H9 (cell line): ENCODE measurements at regions not wholly inside any gene's neighbourhood (a gene's known extent, or its start where the extent isn't known, plus 50 kb on each side); places are given as distances from the start of the nearest gene placed in this dataset.

Source experiments
- DNase-seq: peaks from one replicate; pipeline ENCODE4 v3.0.0-alpha.2; 2017
- H2AFZ ChIP-seq: one replicate; pipeline ENCODE4 v1.6.1; 2013; ENCODE audit warnings: mild to moderate bottlenecking, low read length, control low read depth, moderate library complexity
- H2AK5ac ChIP-seq: 2 replicates; pipeline ENCODE4 v1.6.1; 2013; ENCODE audit warnings: low read length, control low read depth, mixed read lengths; ENCODE audit not compliant: insufficient read length
- H2BK120ac ChIP-seq: one replicate; pipeline ENCODE4 v1.6.1; 2013; ENCODE audit warnings: low read depth, mild to moderate bottlenecking, low read length, control low read depth, inconsistent platforms; ENCODE audit not compliant: poor library complexity, severe bottlenecking
- H2BK12ac ChIP-seq: 2 replicates; pipeline ENCODE4 v1.6.1; 2013; ENCODE audit warnings: low read length, control low read depth, mixed read lengths, low read depth; ENCODE audit not compliant: insufficient read length
- H2BK15ac ChIP-seq: 2 replicates; pipeline ENCODE4 v1.6.1; 2013; ENCODE audit warnings: low read depth, low read length, control low read depth
- H2BK20ac ChIP-seq: one replicate; pipeline ENCODE4 v1.6.1; 2013; ENCODE audit warnings: low read depth, mild to moderate bottlenecking, low read length, control low read depth, inconsistent platforms; ENCODE audit not compliant: poor library complexity, severe bottlenecking
- H2BK5ac ChIP-seq: 2 replicates; pipeline ENCODE4 v1.6.1; 2013; ENCODE audit warnings: low read length, control low read depth, mixed read lengths; ENCODE audit not compliant: insufficient read length
- H3K14ac ChIP-seq: 2 replicates; pipeline ENCODE4 v1.6.1; 2013; ENCODE audit warnings: low read length, control low read depth; ENCODE audit not compliant: insufficient read depth
- H3K18ac ChIP-seq: 2 replicates; pipeline ENCODE4 v1.6.1; 2013; ENCODE audit warnings: low read depth, mild to moderate bottlenecking, mixed read lengths, low read length, control low read depth; ENCODE audit not compliant: insufficient read length
- H3K23ac ChIP-seq: 2 replicates; pipeline ENCODE4 v1.6.1; 2013; ENCODE audit warnings: low read length, control low read depth, mixed read lengths, low read depth; ENCODE audit not compliant: insufficient read length
- H3K23me2 ChIP-seq: 2 replicates; pipeline ENCODE4 v1.6.1; 2013; ENCODE audit warnings: low read depth, mild to moderate bottlenecking, mixed read lengths, low read length, control low read depth; ENCODE audit not compliant: insufficient read length, poor library complexity, severe bottlenecking
- H3K27ac ChIP-seq: 2 replicates; pipeline ENCODE4 v1.5.1; 2013; ENCODE audit warnings: low read length, control low read depth, mixed read lengths, low read depth; ENCODE audit not compliant: insufficient read length
- H3K27me3 ChIP-seq: 2 replicates; pipeline ENCODE4 v1.6.1; 2013; ENCODE audit warnings: low read length, control low read depth, inconsistent platforms; ENCODE audit not compliant: insufficient read depth
- H3K4ac ChIP-seq: 2 replicates; pipeline ENCODE4 v1.6.1; 2013; ENCODE audit warnings: low read depth, mild to moderate bottlenecking, control low read depth, inconsistent platforms, low read length, moderate library complexity
- H3K4me1 ChIP-seq: 2 replicates; pipeline ENCODE4 v1.6.1; 2013; ENCODE audit warnings: low read length, control low read depth, inconsistent platforms; ENCODE audit not compliant: insufficient read depth
- H3K4me2 ChIP-seq: 2 replicates; pipeline ENCODE4 v1.6.1; 2013; ENCODE audit warnings: low read length, control low read depth, mixed read lengths; ENCODE audit not compliant: insufficient read length, insufficient read depth
- H3K56ac ChIP-seq: 2 replicates; pipeline ENCODE4 v1.6.1; 2013; ENCODE audit warnings: low read depth, mild to moderate bottlenecking, mixed read lengths, low read length, control low read depth; ENCODE audit not compliant: insufficient read length
- H3K79me1 ChIP-seq: 2 replicates; pipeline ENCODE4 v1.6.1; 2013; ENCODE audit warnings: low read depth, mild to moderate bottlenecking, moderate library complexity, low read length, control low read depth, inconsistent platforms; ENCODE audit not compliant: insufficient read depth, poor library complexity, severe bottlenecking
- H3K79me2 ChIP-seq: 2 replicates; pipeline ENCODE4 v1.6.1; 2013; ENCODE audit warnings: low read length, control low read depth, inconsistent platforms; ENCODE audit not compliant: insufficient read depth
- H3K9ac ChIP-seq: 2 replicates; pipeline ENCODE4 v1.6.1; 2013; ENCODE audit warnings: low read length, control low read depth, mixed read lengths; ENCODE audit not compliant: insufficient read length; ENCODE audit errors: extremely low read depth
- H3K9me3 ChIP-seq: one replicate; pipeline ENCODE4 v1.6.1; 2013; ENCODE audit warnings: low read depth, low read length, inconsistent platforms; ENCODE audit not compliant: control insufficient read depth
- H3T11ph ChIP-seq: one replicate; pipeline ENCODE4 v1.6.1; 2013; ENCODE audit warnings: mild to moderate bottlenecking, low read length, control low read depth, inconsistent platforms
- H4K20me1 ChIP-seq: one replicate; pipeline ENCODE4 v1.6.1; 2013; ENCODE audit not compliant: control insufficient read depth, insufficient read length, insufficient read depth
- H4K5ac ChIP-seq: 2 replicates; pipeline ENCODE4 v1.6.1; 2013; ENCODE audit warnings: low read depth, mild to moderate bottlenecking, mixed read lengths, low read length, control low read depth; ENCODE audit not compliant: insufficient read length
- H4K8ac ChIP-seq: replicated peaks from 2 replicates; pipeline ENCODE4 v1.6.1; 2013; ENCODE audit warnings: low read length, control low read depth, mixed read lengths, low read depth; ENCODE audit not compliant: insufficient read length
- H4K91ac ChIP-seq: 2 replicates; pipeline ENCODE4 v1.6.1; 2013; ENCODE audit warnings: low read depth, mild to moderate bottlenecking, moderate library complexity, mixed read lengths, low read length, control low read depth; ENCODE audit not compliant: insufficient read length
- H3K27ac Mint-ChIP-seq, 3 experiments: 2 replicates in 2 of 3; 3 replicates in 1 of 3; pipeline ENCODE4 v1.8.0; 2020 to 2021; ENCODE audit warnings: mixed read lengths in 3 of 3, mild to moderate bottlenecking in 1 of 3, moderate library complexity in 1 of 3
- H3K27me3 Mint-ChIP-seq: 2 replicates; pipeline ENCODE4 v1.8.0; 2021; ENCODE audit warnings: low read depth, mild to moderate bottlenecking, moderate library complexity, mixed read lengths
- H3K36me3 Mint-ChIP-seq, 3 experiments: 2 replicates in 2 of 3; 3 replicates in 1 of 3; pipeline ENCODE4 v1.8.0; 2020 to 2021; ENCODE audit warnings: low read depth in 3 of 3, mixed read lengths in 3 of 3; ENCODE audit not compliant: insufficient read depth in 1 of 3
- H3K4me1 Mint-ChIP-seq, 2 experiments: 2 replicates each; pipeline ENCODE4 v1.8.0; 2020; ENCODE audit warnings: mixed read lengths in 2 of 2
- H3K4me3 Mint-ChIP-seq, 2 experiments: 2 replicates in 1 of 2; 3 replicates in 1 of 2; pipeline ENCODE4 v1.8.0; 2020 to 2021; ENCODE audit warnings: mild to moderate bottlenecking in 2 of 2, mixed read lengths in 2 of 2, moderate library complexity in 1 of 2
- H3K9me3 Mint-ChIP-seq, 2 experiments: 2 replicates in 1 of 2; 3 replicates in 1 of 2; pipeline ENCODE4 v1.8.0; 2020; ENCODE audit warnings: mild to moderate bottlenecking in 2 of 2, mixed read lengths in 2 of 2, moderate library complexity in 1 of 2
- WGBS: extraction: QIAGEN DNeasy Blood & Tissue Kit; methylation state at CpG from one replicate; pipeline ENCODE4 v1.1.7; 2013; ENCODE audit warnings: missing lambda C conversion rate, low lambda C conversion rate, mixed read lengths; ENCODE audit not compliant: insufficient read length; ENCODE audit errors: extremely low coverage; 5-methylcytosine and 5-hydroxymethylcytosine counted together
- TF ChIP-seq, protein P1 (sequence below): fragments of 200-600 bp; sonication (generic); conservative IDR thresholded peaks from 3 replicates; pipeline ENCODE4 v1.8.0; 2021; ENCODE audit warnings: antibody characterized with exemption, mild to moderate bottlenecking

DNA sequence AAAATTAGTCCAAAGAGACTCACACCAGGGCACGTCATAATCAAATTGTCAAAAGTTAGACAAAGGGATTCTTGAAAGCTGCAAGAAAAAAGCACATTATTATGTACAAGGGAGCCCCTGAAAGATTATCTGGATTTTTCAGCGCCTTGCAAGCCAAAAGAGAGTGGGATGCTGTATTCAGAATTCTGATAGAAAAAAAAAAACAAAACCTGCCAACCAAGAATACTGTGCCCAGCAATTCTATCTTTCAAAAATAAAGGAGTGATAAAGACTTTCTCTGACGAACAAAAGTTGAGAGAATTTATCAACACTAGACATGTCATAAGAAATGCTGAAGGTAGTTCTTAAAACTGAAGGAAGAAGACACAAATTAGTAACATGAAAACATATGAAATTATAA lies 240.2 kb downstream of the SNX13 start:
- Histone ChIP-seq H3K27me3 (no peaks in the 10 kb centered on the region), H4K20me1 (no peaks in the 10 kb centered on the region), H2BK20ac (no peak overlapping the region), H2BK120ac (no peak overlapping the region), H2BK12ac (no peak overlapping the region), H3K23me2 (no peaks in the 10 kb centered on the region), H3K27ac (no peak overlapping the region), H2BK5ac (no peak overlapping the region), H3K18ac (no peak overlapping the region), H4K5ac (no peak overlapping the region), H2AK5ac (no peak overlapping the region), H3T11ph (no peak overlapping the region), H2AFZ (no peak overlapping the region), H3K79me2 (no peaks in the 10 kb centered on the region), H4K8ac (no peak overlapping the region), H3K14ac (no peak overlapping the region), H3K4me2 (no peak overlapping the region), H3K4me1 (no peaks in the 10 kb centered on the region), H4K91ac (no peak overlapping the region), H3K9me3 (no peaks in the 10 kb centered on the region), H2BK15ac (no peak overlapping the region), H3K4ac (no peak overlapping the region), H3K9ac (no peak overlapping the region), H3K23ac (no peak overlapping the region), H3K56ac (no peak overlapping the region), H3K79me1 (no peaks in the 10 kb centered on the region)
- no peaks in the 10 kb centered on the region for H3K4me1 Mint-ChIP-seq
- no peaks in the 10 kb centered on the region for H3K27me3 Mint-ChIP-seq
- WGBS: no CpG with 5 or more reads among the region's 3 CpGs
- peaks cover 20 to 23% of the 10 kb centered on the region in 2 experiments for H3K9me3 Mint-ChIP-seq
- no peak overlapping the region for H3K27ac Mint-ChIP-seq
- TF ChIP-seq, protein P1, sequence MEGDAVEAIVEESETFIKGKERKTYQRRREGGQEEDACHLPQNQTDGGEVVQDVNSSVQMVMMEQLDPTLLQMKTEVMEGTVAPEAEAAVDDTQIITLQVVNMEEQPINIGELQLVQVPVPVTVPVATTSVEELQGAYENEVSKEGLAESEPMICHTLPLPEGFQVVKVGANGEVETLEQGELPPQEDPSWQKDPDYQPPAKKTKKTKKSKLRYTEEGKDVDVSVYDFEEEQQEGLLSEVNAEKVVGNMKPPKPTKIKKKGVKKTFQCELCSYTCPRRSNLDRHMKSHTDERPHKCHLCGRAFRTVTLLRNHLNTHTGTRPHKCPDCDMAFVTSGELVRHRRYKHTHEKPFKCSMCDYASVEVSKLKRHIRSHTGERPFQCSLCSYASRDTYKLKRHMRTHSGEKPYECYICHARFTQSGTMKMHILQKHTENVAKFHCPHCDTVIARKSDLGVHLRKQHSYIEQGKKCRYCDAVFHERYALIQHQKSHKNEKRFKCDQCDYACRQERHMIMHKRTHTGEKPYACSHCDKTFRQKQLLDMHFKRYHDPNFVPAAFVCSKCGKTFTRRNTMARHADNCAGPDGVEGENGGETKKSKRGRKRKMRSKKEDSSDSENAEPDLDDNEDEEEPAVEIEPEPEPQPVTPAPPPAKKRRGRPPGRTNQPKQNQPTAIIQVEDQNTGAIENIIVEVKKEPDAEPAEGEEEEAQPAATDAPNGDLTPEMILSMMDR: no peak
- H3K36me3 Mint-ChIP-seq: peaks cover 6 to 23% (median 12%) of the 10 kb centered on the region in 3 experiments
- no peak for DNase-seq
- H3K4me3 Mint-ChIP-seq: no peak overlapping the region
